PC-9 (cell line): ENCODE measurements at regions not wholly inside any gene's neighbourhood (a gene's known extent, or its start where the extent isn't known, plus 50 kb on each side); places are given as distances from the start of the nearest gene placed in this dataset.

Experiments
- BruUV-seq: library from RNA; stranded (reverse); fragments of 400-500 nt; replicated peaks from 2 replicates; lab custom pipeline; 2021; lab: Mats Ljungman, UMichigan
- CTCF ChIA-PET: fragments of 300-600 bp; sonication (Branson Sonifier 250); formaldehyde crosslinking; loops from one replicate; lab custom pipeline; 2022; ENCODE audit warnings: antibody characterized with exemption; lab: Charles Lee
- POLR2A ChIA-PET: fragments of 300-600 bp; sonication (Branson Sonifier 250); formaldehyde crosslinking; loops from one replicate; lab custom pipeline; 2022; ENCODE audit warnings: antibody characterized with exemption; ENCODE audit not compliant: unreplicated experiment; lab: Charles Lee
- DNase-seq, 2 experiments: peaks; one replicate each; pipeline versions ENCODE4 v3.0.0 to v3.0.0-alpha.2; 2015 to 2022; ENCODE audit warnings: mixed read lengths in 1 of 2
- H2AFZ ChIP-seq: fragments of 200-600 bp; sonication (generic); 2 replicates; pipeline ENCODE4 v1.8.1; 2017; ENCODE audit warnings: antibody characterized with exemption
- H3F3A ChIP-seq: fragments of 200-600 bp; sonication (generic); 2 replicates; pipeline ENCODE4 v1.8.1; 2017; ENCODE audit warnings: antibody characterized with exemption, mild to moderate bottlenecking, low read depth; ENCODE audit not compliant: insufficient read depth
- H3K27ac ChIP-seq: fragments of 200-600 bp; sonication (generic); 2 replicates; pipeline ENCODE4 v1.6.1; 2016; ENCODE audit warnings: mixed run types
- H3K27me3 ChIP-seq: fragments of 200-600 bp; sonication (generic); 2 replicates; pipeline ENCODE4 v1.6.1; 2016; ENCODE audit warnings: low read depth, mixed run types; ENCODE audit not compliant: insufficient read depth
- H3K36me3 ChIP-seq: fragments of 200-600 bp; sonication (generic); 2 replicates; pipeline ENCODE4 v1.6.1; 2016; ENCODE audit warnings: low read depth, mixed run types
- H3K4me1 ChIP-seq: fragments of 200-600 bp; sonication (generic); replicated peaks from 2 replicates; pipeline ENCODE4 v1.6.1; 2016; ENCODE audit warnings: mixed run types; ENCODE audit not compliant: insufficient read depth
- H3K4me2 ChIP-seq: fragments of 200-600 bp; sonication (generic); 2 replicates; pipeline ENCODE4 v1.6.1; 2017; ENCODE audit warnings: mixed run types
- H3K4me3 ChIP-seq: fragments of 200-600 bp; sonication (generic); 2 replicates; pipeline ENCODE4 v1.6.1; 2016; ENCODE audit warnings: mixed run types
- H3K79me2 ChIP-seq: fragments of 200-600 bp; sonication (generic); 2 replicates; pipeline ENCODE4 v1.6.1; 2017; ENCODE audit warnings: low read depth, mixed run types
- H3K9me2 ChIP-seq: fragments of 200-600 bp; sonication (generic); 2 replicates; pipeline ENCODE4 v1.8.1; 2017; ENCODE audit warnings: mild to moderate bottlenecking; ENCODE audit not compliant: insufficient read depth
- H3K9me3 ChIP-seq: fragments of 200-600 bp; sonication (generic); 2 replicates; pipeline ENCODE4 v1.8.1; 2016; ENCODE audit warnings: low read depth; ENCODE audit not compliant: insufficient read depth
- H4K20me1 ChIP-seq: fragments of 200-600 bp; sonication (generic); 2 replicates; pipeline ENCODE4 v1.8.1; 2017; ENCODE audit not compliant: insufficient read depth
- EZH2 ChIP-seq: fragments of 200-600 bp; sonication (generic); IDR thresholded peaks from 2 replicates; pipeline ENCODE4 v1.8.0; 2017; ENCODE audit warnings: antibody characterized with exemption, low read depth
- intact Hi-C: fragments of 100-400 bp; cut with micrococcal nuclease; formaldehyde crosslinking; loops from one replicate; pipeline ENCODE4 v1.10.0; 2022; ENCODE audit not compliant: unreplicated experiment
- TF ChIP-seq, protein P1 (sequence below): fragments of 200-600 bp; sonication (generic); conservative IDR thresholded peaks from 2 replicates; pipeline ENCODE4 v1.6.1; 2017; ENCODE audit warnings: mixed run types, antibody characterized with exemption, mild to moderate bottlenecking, moderate library complexity

DNA sequence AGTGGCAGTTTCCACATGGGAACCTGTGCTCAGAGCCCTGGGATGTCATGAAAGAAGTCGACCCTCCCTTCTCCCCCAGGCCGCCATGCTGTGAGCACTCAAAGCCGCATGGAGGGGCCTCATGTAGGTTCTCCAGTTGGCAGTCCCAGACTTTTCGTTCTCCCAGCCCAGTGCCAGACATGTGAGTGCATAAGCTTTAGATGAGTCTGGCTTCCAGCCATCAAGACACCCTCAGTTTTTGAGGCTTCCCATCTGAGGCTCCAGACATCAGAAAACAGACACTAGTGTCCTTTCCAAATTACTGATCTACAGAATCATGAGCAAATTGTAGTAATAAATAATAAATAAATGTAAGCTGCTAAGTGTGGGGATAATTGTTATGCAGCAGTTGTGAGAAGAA lies 136.5 kb upstream of the AGBL1 start:
- intact Hi-C loops: no loop called here
- no TSS peak for BruUV-seq
- H2AFZ ChIP-seq: no peak overlapping the region
- no peak overlapping the region for H3K27ac ChIP-seq
- POLR2A ChIA-PET: no interaction called here
- H3K27me3 ChIP-seq: peaks cover 42% of the 10 kb centered on the region; the same call in 1 of the 2 replicates
- no peaks in the 10 kb centered on the region for H3F3A ChIP-seq
- no peaks in the 10 kb centered on the region; the same call in 1 of the 2 replicates for H3K9me3 ChIP-seq
- no peaks in the 10 kb centered on the region for H3K36me3 ChIP-seq
- DNase-seq: no peak
- no peaks in the 10 kb centered on the region for H4K20me1 ChIP-seq
- no peak for TF ChIP-seq EZH2
- TF ChIP-seq, protein P1, sequence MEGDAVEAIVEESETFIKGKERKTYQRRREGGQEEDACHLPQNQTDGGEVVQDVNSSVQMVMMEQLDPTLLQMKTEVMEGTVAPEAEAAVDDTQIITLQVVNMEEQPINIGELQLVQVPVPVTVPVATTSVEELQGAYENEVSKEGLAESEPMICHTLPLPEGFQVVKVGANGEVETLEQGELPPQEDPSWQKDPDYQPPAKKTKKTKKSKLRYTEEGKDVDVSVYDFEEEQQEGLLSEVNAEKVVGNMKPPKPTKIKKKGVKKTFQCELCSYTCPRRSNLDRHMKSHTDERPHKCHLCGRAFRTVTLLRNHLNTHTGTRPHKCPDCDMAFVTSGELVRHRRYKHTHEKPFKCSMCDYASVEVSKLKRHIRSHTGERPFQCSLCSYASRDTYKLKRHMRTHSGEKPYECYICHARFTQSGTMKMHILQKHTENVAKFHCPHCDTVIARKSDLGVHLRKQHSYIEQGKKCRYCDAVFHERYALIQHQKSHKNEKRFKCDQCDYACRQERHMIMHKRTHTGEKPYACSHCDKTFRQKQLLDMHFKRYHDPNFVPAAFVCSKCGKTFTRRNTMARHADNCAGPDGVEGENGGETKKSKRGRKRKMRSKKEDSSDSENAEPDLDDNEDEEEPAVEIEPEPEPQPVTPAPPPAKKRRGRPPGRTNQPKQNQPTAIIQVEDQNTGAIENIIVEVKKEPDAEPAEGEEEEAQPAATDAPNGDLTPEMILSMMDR: no peak
- H3K4me3 ChIP-seq: no peak overlapping the region
- no peaks in the 10 kb centered on the region for H3K79me2 ChIP-seq
- no peaks in the 10 kb centered on the region for H3K4me1 ChIP-seq
- H3K4me2 ChIP-seq: no peak overlapping the region
- CTCF ChIA-PET: no interaction called here
- no peaks in the 10 kb centered on the region for H3K9me2 ChIP-seq

DNA sequence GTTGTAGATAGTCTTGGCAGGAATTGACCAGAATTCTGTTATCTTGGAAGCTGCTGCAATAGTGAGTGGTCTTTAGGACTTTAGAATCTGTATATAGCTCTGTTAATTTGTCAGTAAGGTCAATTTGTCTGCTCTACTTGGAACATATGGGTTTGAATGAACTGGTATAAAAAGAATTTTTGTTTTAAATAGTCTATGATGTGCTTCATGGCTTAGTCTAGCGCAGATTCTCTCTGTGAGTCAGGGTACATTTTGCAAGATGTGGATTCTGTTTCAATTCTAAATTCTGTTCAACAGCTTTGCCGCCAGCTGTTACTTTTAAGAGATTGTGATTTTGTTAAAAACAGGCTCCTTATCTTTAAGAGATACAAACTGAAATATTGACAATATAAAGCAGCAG lies 135.9 kb upstream of the AGBL1 start:
- no peak overlapping the region for H3K4me3 ChIP-seq
- H3K9me3 ChIP-seq: no peaks in the 10 kb centered on the region; the same call in 1 of the 2 replicates
- no peak overlapping the region for H3K4me2 ChIP-seq
- TF ChIP-seq EZH2: no peak
- TF ChIP-seq, protein P1: no peak
- no peak for DNase-seq
- H3K27ac ChIP-seq: no peak overlapping the region
- POLR2A ChIA-PET: no interaction called here
- H4K20me1 ChIP-seq: no peaks in the 10 kb centered on the region
- no peak overlapping the region for H2AFZ ChIP-seq
- CTCF ChIA-PET: no interaction called here
- no peaks in the 10 kb centered on the region for H3K79me2 ChIP-seq
- no peaks in the 10 kb centered on the region for H3K9me2 ChIP-seq
- H3K4me1 ChIP-seq: no peaks in the 10 kb centered on the region
- no TSS peak for BruUV-seq
- intact Hi-C loops: no loop called here
- H3K36me3 ChIP-seq: no peaks in the 10 kb centered on the region
- H3F3A ChIP-seq: no peaks in the 10 kb centered on the region
- H3K27me3 ChIP-seq: peaks cover 36% of the 10 kb centered on the region; the same call in 1 of the 2 replicates

DNA sequence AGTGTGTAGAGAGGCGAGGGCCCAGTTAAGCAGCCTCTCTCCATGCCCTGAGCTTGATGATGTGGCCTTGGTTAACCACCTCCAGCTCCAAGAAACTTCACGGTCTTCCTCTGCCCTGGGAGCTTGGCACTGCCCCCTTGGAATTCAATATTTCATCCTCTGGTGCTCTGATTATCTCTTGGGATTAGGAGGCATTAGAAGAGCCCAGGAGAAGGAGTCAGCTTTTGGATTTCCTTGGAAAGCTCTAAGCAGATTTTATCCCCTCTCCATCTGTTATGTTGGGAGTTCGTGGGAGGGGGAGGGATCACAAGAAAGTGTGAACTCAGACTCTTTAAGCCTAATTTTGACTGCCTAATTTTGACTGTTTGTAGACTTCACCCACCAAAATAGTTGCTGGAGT lies 132.7 kb upstream of the AGBL1 start:
- POLR2A ChIA-PET: no interaction called here
- H3K4me2 ChIP-seq: no peak overlapping the region

More for the DNA sequence above, 132.7 kb upstream of the AGBL1 start:
- H3K9me3 ChIP-seq: no peaks in the 10 kb centered on the region
- H3K4me1 ChIP-seq: no peaks in the 10 kb centered on the region
- H3K9me2 ChIP-seq: no peaks in the 10 kb centered on the region
- no peaks in the 10 kb centered on the region for H3F3A ChIP-seq
- no peak overlapping the region for H3K4me3 ChIP-seq
- intact Hi-C loops: no loop called here
- no peaks in the 10 kb centered on the region for H3K36me3 ChIP-seq
- peaks cover 29% of the 10 kb centered on the region; the same call in 1 of the 2 replicates for H3K27me3 ChIP-seq
- CTCF ChIA-PET: no interaction called here
- no peak for TF ChIP-seq EZH2
- TF ChIP-seq, protein P1: no peak
- no peak for DNase-seq
- H3K27ac ChIP-seq: no peak overlapping the region
- no TSS peak for BruUV-seq
- H2AFZ ChIP-seq: no peak overlapping the region
- no peaks in the 10 kb centered on the region for H4K20me1 ChIP-seq
- no peaks in the 10 kb centered on the region for H3K79me2 ChIP-seq
